NCI-H1105 treated with DMSO at 0.1 percent for 48 hours (cell line): ENCODE measurements at regions not wholly inside any gene's neighbourhood (a gene's known extent, or its start where the extent isn't known, plus 50 kb on each side); places are given as distances from the start of the nearest gene placed in this dataset.

ENCODE experiments used
- DNase-seq: peaks from one replicate; lab custom pipeline; 2025; lab: John Stamatoyannopoulos, UW

DNA sequence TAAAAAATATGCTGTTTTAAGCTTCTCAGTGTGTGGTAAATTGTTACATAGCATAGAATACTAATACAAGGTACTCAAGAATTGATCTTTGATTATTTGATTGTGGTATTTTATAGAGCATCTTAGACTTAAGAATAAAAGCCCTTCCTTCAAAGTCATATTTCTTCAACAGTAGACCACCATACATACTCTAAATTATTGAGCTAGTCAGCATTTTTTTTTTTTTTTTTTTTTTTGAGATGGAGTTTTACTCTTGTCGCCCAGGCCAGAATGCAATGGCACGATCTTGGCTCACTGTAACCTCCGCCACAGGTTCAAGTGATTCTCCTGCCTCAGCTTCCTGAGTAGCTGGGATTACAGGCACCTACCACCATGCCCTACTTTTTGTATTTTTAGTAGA lies 436.7 kb upstream of the LUZP2 start:
- no peak for DNase-seq

DNA sequence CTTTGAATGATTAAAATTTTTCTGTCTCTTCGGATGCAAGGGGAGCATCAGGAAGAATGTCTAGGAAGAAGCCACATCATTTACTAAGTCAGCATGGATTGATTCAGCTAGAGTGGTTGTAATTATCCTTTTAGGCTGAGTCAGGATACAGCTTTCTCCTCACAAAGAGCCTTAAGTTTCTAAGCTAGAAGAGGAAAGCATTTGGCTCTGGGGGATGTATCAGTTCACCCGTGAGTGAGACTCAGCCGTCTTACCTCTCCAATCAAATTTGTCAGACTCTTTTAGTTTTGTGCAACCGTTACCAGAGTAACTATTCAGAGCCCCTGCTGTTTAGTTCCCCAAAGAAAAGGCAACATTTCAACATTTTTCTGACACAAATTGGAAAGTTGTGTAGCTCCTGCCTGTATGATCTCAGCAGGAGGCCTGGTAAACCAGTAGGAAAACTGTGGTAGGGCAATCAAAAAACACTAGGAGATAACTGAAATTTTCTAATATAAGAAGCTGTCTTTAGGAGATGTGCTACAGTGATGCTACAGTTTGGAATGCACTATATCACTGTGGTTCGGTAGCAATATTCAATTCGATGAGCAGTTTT lies 432.4 kb upstream of the LUZP2 start:
- DNase-seq: no peak

DNA sequence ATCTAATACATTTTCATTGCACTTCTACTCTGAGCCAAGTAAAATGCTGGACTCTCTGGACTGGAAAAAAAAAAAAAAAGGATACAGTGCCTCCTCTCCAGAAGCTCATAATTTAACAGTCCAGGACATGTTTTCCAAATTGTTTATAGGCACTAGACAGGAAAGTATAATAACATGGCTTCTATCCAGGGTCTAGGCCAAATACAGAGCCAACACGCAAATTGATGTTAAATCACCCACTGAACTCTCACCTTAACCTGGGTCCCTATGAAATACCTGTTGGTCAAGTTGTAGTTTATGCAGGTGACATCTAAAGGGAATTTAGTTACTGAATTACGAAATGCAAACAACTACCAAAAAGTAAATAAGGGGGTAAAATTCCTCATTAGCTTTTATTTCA lies 428.7 kb upstream of the LUZP2 start:
- no peak for DNase-seq

DNA sequence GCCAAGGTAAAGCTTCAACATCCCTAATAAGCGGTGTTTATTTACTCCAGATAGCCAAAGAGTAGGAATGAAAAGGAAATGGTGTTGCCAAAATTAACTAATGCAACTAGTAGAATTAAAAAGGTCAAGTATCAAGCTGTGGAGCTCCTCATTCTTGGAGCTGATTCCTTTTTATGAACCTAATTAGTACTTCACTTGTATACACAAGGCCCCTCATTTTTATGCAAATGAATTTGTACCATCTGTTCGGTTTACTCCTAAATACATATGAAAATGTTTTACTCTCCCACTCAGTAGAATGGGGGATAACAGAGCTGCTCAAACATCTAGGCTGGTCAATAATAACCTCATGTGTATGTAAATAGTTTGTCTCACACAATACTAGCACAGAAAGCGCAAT lies 426.4 kb upstream of the LUZP2 start:
- DNase-seq: peak; percentile 16

DNA sequence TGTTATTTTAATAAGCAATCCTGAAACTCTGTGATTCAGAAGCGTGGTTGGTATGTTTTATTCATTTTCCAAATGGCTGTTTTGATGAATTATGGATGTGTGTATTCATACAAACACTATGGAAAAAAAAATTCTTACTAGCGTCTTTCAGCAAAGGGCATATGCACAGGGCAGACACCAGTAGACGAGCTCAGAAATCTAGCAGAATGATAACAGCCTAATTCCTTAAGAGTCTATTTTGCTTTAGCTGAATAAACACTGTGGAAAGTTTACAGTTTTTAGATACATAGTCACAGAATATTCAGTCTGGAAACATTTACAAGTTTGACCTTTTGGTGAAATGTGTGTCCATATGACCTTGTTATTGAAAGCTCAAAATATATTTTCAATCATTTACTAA lies 418.8 kb upstream of the LUZP2 start:
- DNase-seq: no peak

DNA sequence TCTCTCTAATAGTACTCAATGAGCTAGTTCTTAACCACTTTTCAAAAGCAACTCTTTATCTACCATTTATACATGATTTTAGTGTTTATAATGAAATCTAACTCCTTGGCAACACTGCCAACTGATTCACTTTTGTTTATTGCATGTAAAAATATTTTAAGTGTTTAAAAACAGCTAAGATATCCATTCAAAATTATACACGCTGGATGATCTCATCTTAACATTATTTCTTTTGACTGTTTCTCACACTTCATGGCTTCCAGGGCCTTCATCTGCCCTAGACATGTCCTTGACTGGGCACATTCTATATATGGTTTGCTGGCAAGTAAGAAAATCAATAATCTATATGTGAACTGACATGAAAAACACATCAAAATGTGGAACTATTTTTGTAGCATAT lies 414.6 kb upstream of the LUZP2 start:
- DNase-seq: no peak

DNA sequence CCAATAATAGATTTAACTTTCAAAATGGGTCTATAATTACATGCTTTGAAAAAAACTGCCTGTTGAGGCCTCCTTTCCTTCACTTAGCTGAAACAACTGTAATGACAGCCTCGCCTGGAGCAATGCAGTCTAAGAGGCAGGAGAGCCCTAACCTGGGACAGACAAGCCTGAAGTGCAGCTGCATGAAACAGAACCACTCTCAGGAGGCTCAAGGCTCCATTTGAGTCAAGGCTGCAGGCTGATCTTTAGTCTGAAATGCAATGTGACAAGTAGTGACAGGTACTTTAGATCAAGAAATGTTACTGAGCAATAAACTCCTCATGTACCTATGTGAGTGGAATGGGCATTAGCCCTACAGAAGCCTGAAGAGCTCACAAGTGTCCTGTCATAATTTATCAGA lies 414.0 kb upstream of the LUZP2 start:
- no peak for DNase-seq

DNA sequence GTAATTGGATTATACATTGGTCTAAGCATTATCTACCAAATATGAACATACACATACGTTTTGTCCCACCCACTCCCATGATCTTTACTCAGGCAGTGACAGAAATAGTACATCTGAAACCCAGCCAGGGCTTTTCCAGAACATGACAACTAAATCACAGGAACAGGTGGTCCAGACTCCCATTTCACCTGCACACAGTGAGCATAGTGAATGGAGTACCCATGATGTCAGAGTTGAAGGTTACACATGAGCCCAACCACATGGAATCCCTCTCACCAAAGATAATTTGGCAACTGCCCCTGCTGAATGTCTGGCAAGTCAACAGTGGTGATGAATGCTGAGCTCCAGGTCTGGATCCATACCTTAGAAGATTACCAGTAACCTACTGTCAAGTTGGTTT lies 411.9 kb upstream of the LUZP2 start:
- DNase-seq: no peak

DNA sequence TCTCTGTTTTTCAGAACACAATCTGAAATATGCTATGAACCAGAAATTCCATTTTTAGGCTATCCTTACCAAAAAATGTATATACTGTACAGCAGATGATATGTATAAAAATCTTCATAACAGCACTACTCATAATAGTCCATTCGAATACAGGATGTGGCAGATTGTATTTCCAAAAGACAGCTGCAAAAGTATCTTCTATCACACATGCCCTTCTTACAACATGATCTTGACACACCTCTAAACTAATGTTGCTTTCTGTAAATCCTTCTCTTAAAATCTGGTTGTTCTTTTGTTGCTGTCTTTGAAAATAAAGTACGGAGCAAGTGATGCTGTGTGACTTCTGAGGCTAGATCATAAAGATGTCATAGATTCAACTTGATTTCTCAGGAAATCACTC lies 409.9 kb upstream of the LUZP2 start:
- DNase-seq: no peak

DNA sequence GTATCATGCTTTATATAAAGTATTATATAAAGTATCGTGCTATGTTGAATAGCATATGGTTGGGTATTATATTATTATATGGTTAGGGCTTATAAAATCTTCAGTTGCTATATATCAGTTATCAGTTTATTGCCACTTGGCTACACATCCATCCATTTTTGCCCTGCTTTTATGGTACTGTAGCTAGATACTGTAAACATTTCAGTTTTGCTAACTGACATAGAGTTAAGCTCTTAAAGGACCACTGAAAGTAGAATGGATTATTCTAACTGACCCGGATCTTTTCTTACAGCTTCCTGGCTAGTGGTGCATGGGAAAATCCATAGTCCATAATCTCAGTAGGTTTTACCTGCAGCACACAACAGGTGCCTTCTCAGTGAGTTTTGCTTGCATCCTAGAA lies 405.3 kb upstream of the LUZP2 start:
- DNase-seq: no peak

DNA sequence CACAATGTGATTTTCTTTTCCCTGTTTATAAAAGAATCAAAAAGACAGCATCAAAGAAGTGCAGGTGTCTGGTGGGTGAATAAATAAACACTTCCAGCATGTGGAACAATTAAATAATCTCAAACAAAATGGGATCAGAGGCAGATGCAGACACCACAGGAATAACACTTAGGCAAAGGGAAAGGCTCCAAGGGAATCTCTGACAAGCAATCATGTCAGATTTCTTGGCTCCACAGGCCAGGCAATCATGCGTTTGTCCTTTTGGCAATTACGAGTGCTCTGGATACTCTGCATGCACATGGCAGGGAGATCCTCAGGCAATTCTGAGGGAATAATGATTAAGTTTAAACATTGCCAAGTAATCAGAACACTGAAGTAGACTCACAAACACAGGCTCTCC lies 403.5 kb upstream of the LUZP2 start:
- peak; percentile 13 for DNase-seq

DNA sequence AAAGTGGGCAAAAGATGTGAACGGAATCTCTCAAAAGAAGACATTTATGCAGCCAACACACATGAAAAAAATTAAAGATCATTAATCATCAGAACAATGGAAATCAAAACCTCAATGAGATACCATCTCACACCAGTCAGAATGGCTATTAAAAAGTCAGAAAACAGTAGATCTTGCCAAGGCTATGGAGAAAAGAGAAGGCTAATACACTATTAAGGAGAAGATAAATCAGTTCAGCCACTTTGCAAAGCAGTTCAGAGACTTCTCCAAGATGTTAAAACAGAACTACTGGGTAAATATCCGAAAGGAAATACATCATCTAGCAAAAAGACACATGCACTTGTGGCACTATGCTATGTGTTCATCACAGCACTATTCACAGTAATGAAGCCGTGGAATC lies 388.2 kb upstream of the LUZP2 start:
- DNase-seq: no peak

DNA sequence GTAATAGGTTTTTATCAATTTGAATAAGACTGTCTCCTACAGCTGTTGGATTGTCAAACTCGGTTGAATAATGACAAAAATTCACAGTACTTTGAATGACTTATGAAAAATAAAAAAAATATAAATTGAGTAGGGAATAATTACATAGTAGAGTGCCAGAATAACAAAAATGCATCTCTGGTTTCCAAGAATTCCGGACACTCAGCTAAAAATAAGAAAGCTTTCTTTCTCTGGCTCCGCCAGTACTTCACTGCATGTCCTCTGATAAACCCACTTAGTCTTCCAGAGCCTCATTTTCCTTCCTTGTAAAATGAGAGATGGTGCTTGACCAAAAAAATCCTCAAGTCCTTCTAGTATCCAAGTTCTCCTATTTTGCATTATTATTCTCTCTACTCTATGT lies 374.6 kb upstream of the LUZP2 start:
- DNase-seq: no peak

DNA sequence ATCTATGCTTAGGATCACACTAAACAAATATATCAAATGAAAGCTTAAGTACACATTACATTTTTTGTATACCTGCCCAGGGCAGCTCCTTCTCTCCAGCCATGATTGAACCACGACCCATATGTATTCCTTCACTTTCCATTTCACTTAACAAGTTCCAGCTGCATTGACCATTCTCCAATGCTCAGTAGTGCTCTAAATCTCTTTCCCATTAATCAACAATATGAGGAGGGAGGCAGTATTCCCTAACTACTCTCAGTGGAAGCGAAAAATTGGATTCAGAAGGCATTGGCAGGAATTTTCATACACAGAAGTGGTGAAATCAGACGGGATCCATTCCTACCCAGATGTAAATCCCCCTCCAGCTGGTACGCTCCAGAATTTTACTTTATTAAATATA lies 372.0 kb upstream of the LUZP2 start:
- no peak for DNase-seq

DNA sequence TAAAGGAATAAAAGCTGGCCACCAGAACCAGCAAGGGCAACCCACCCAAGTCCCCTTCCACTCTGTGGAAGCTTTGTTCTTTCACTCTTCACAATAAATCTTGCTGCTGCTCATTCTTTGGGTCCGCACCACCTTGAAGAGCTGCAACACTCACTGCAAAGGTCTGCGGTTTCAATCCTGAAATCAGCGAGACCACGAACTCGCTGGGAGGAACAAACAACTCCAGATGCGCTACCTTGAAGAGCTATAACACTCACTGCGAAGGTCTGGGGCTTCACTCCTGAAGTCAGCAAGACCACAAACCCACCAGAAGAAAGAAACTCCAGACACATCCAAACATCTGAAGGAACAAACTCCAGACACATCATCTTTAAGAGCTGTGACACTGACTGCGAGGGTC lies 365.2 kb upstream of the LUZP2 start:
- DNase-seq: no peak

DNA sequence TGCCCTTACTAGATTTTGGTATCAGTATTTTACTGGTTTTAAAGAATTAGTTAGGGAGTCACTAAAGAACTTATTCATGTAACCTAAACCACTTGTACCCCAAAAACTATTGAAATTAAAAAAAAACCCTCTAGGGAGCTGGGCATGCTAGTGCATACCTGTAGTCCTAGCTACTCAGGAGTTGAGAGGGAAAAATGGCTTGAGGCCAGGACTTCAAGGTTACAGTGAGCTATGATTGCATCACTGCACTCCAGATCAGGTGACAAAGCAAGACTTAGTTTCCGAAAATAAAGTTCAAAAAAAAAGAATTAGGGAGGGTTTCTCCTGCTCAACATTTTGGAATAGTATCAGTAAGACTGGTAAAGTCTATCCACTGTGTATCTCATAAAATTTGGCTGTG lies 364.4 kb upstream of the LUZP2 start:
- no peak for DNase-seq

DNA sequence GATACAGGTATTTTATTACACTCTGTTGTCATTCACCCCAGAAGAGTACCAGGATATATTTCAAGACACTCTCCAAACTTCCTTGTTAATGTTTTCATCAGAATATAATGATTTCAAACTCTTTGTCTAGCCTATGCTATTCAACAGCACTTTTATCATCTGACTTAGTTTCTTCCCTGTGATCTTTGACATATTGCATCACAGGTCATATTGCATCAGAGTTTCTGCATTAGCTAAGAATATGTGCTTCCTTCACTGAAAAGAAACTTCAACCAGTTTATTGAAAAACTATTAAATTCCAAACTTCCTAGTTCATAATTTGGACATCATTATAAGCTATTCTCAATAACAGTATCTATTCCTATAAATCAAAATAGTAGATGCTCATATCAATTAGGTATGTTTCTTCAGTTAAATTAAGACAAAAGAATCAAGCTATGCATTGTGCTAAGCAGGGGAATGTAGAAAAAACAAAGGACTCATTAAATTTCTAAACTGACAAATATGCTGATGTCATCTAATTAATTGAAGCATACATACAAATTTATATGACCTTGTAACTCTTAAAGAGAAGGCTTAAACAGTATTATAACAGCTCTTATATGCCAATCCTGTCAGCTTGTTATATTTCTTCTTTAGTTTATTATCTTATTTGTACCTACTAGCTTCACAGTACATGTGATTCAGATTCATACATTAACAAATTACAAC lies 361.8 kb upstream of the LUZP2 start:
- DNase-seq: no peak

DNA sequence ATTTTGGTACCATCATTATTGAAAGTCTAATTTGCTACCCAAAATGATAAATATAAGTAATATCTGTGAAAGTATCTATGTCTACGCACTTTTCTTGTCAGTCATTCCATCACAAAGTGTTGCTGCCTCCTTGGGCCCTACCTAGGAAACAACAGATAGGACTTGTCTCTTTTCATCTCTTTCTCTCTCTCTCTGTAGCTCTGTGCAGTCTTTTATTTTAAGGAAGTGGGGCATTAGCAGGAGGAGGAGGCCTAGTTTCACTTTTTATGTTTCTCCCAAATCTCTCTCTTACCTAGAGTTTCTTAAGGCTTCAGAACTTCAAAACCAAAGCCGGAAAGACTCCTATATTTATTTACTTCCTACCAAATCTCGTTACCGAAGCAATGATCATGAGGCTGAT lies 354.8 kb upstream of the LUZP2 start:
- DNase-seq: no peak

DNA sequence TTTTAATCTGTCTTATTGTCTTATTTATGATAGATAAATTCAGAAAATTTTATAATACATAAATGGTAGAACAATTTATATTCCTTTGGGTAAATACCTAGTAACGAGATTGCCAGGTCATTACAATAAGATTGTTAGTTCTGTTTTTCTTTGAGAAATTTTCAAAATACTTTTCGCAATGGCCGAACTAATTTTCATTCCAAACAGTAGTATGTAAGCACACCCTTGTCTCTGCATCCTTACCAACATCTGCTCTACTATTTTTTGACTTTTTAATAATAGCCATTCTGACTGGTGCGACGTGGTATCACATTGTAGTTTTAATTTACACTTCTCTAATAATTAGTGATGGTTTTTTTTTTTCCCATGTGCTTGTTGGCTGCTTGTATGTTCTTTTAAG lies 351.4 kb upstream of the LUZP2 start:
- no peak for DNase-seq

DNA sequence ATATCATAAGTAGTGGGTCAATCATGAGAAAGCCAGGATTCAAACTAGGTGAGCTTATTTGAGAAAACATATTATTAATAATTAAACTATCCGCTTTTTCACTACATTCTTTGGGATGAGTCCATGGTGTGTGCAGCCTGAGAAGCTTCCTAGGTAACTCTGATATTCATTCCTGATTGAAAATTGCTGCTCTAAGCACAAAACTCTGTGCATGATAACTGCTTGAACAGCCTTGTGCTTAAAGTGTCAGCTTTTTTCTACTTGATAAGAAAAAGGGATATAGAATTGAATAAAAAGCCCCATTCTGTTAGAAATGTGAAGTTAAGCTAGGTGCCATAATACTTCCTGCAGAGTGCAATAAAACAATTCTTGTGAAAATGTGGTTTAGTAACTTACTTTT lies 343.5 kb upstream of the LUZP2 start:
- DNase-seq: no peak

DNA sequence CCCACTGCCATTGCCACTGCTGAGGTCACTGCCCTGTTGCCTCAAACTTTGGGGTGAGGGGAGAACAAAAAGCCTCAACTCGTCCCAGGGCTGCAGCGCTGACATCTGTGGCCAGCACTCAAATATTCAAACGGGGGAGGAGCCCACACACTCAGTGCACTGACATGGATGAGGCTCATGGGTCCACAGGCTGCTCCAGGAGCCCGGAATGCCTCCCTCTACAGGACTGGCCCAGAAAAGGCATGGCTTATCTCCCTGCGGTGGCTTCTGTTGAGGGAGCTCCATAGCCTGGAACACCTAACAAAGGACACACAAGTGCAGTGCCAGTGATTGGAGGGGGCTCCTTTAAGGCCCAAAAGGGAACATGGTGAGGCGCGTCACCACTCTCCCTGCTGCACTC lies 341.1 kb upstream of the LUZP2 start:
- no peak for DNase-seq

DNA sequence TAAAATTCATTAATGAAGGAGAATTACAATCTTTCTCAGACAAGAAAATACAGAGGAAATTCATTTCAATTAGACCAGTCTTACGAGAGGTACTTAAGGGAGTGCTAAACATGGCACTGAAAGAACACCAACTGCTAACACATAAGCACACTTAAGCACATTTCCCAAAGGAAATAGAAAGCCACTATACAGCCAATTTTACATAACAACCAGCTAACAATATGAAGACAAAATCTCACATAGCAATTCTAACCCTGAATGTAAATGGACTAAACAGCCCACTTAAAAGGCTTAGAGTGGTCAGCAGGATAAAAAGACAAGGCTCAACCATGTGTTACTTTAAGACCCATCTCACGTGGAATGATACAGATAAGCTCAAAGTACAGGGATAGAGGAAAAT lies 339.5 kb upstream of the LUZP2 start:
- no peak for DNase-seq

DNA sequence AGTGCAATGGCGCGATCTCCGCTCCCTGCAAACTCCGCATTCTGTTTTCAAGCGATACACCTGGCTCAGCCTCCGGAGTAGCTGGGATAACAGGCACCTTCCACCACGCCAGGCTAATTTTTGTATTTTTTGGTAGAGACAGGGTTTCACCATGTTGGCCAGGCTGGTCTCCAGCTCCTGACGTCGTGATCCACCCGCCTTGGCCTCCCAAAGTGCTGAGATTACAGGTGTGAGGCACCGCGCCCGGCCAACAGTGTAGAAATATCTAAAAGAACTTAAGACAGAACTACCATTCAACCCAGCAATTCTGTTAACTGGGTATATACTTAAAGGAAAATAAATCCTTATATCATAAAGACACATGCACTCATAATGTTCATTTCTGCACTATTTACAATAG lies 335.3 kb upstream of the LUZP2 start:
- DNase-seq: no peak

DNA sequence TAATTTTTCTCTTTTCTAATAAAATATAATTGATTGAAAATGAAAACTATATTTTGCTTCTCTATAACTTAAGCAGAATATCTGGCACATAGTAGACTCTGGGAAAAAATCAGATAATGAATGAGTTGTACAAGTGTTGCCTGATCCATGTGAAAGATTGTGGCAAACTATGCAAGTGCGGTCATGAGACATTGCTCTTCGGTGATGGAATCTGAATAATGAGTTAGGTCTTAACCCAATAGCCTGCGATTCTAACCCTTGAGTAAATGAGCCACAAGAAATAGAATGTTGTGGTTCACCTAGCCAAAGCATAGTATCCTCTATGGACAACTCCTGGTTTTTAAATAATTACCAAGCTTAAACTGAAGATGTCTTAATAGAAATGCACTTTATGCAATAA lies 333.7 kb upstream of the LUZP2 start:
- no peak for DNase-seq
